K562 (cell line): ENCODE measurements at regions not wholly inside any gene's neighbourhood (a gene's known extent, or its start where the extent isn't known, plus 50 kb on each side); places are given as distances from the start of the nearest gene placed in this dataset.
"Not testable (repeated sequence)": the region's sequence is repeated elsewhere in the genome, so short reads cannot be mapped to it uniquely, and the experiment has no call there.

Experiments
- ATAC-seq: fragments of 200-7000 bp; cut with Tn5 transposase; 3 replicates; pipeline ENCODE4 v1.9.1; 2020; ENCODE audit warnings: moderate library complexity
- BruUV-seq: library from RNA; stranded (reverse); fragments of 400-500 nt; replicated peaks from 2 replicates; lab custom pipeline; 2021; lab: Mats Ljungman, UMichigan
- CTCF ChIA-PET: fragments of 300-600 bp; formaldehyde crosslinking; extraction: SDS; loops from one replicate; lab custom pipeline; 2021; ENCODE audit warnings: low intra/inter-chr PET ratio; lab: Yijun Ruan, JAX
- POLR2A ChIA-PET: fragments of 300-600, 350-650 bp; sonication (Branson Sonifier 250); formaldehyde crosslinking; extraction: SDS; loops from one replicate; lab custom pipeline; 2021; ENCODE audit warnings: antibody characterized with exemption, inconsistent platforms; lab: Yijun Ruan, JAX
- DNase-seq, 4 experiments: peaks; one replicate each; pipeline versions ENCODE4 v3.0.0 to v3.0.0-alpha.2; 2011 to 2018; ENCODE audit warnings: low spot score in 3 of 4, mixed read lengths in 3 of 4; ENCODE audit errors: extremely low read depth in 1 of 4
- FAIRE-seq: peaks from 2 replicates; lab custom pipeline; 2011; peaks lifted over from hg19 to GRCh38; lab: Jason Lieb, UNC
- H2AFZ ChIP-seq: 2 replicates; pipeline ENCODE4 v1.6.0; 2011; ENCODE audit warnings: low read depth, low read length, control low read depth, inconsistent platforms
- H3K27ac ChIP-seq: fragments of 200-600 bp; 3 replicates; pipeline ENCODE4 v1.8.0; 2011; ENCODE audit warnings: low read depth, mild to moderate bottlenecking, control low read depth, inconsistent platforms, low read length, moderate library complexity, mixed read lengths; ENCODE audit errors: extremely low read depth
- H3K27me3 ChIP-seq, 2 experiments: fragments of 300-600 bp in 1 of 2; 2 replicates in 1 of 2; 3 replicates in 1 of 2; pipeline versions ENCODE4 v1.6.0 to v1.8.0; 2011; ENCODE audit warnings: inconsistent platforms in 2 of 2, low read length in 2 of 2, mild to moderate bottlenecking in 1 of 2, mixed read lengths in 1 of 2, moderate library complexity in 1 of 2; ENCODE audit not compliant: control insufficient read depth in 2 of 2, insufficient read depth in 2 of 2
- H3K36me3 ChIP-seq: fragments of 300-600 bp; 3 replicates; pipeline ENCODE4 v1.8.0; 2011; ENCODE audit warnings: mild to moderate bottlenecking, low read length, inconsistent platforms; ENCODE audit not compliant: control insufficient read depth, insufficient read depth
- H3K4me1 ChIP-seq, 2 experiments: fragments of 200-600 bp in 1 of 2; replicated peaks in 1 of 2; 2 replicates in 1 of 2; 3 replicates in 1 of 2; pipeline versions ENCODE4 v1.5.1 to v1.8.0; 2011; ENCODE audit warnings: inconsistent platforms in 2 of 2, low read length in 2 of 2, mild to moderate bottlenecking in 1 of 2, mixed read lengths in 1 of 2, moderate library complexity in 1 of 2; ENCODE audit not compliant: control insufficient read depth in 2 of 2, insufficient read depth in 2 of 2
- H3K4me2 ChIP-seq: 2 replicates; pipeline ENCODE4 v1.6.1; 2011; ENCODE audit warnings: low read length, control low read depth, inconsistent platforms, mixed read lengths; ENCODE audit not compliant: insufficient read depth
- H3K4me3 ChIP-seq: fragments of 200-600 bp; sonication (generic), shearing (Covaris generic); 2 replicates; pipeline ENCODE4 v1.5.1; 2016; ENCODE audit warnings: control low read depth, inconsistent platforms
- H3K79me2 ChIP-seq: fragments of 200-600 bp; 3 replicates; pipeline ENCODE4 v1.8.0; 2011; ENCODE audit warnings: low read length, inconsistent platforms; ENCODE audit not compliant: control insufficient read depth, insufficient read depth
- H3K9ac ChIP-seq, 2 experiments: 2 replicates each; pipeline versions ENCODE4 v1.6.0 to v1.6.1; 2011; ENCODE audit warnings: low read depth in 2 of 2, low read length in 2 of 2, control low read depth in 1 of 2, inconsistent platforms in 1 of 2, mild to moderate bottlenecking in 1 of 2, mixed read lengths in 1 of 2; ENCODE audit not compliant: insufficient read depth in 1 of 2
- H3K9me1 ChIP-seq: one replicate; pipeline ENCODE4 v1.6.0; 2011; ENCODE audit warnings: inconsistent platforms, mild to moderate bottlenecking, low read length, moderate library complexity; ENCODE audit not compliant: control insufficient read depth, insufficient read depth
- H3K9me3 ChIP-seq: replicated peaks from 2 replicates; pipeline ENCODE4 v1.5.1; 2011; ENCODE audit warnings: low read depth, low read length, inconsistent platforms; ENCODE audit not compliant: control insufficient read depth, insufficient read depth
- H4K20me1 ChIP-seq: replicated peaks from 2 replicates; pipeline ENCODE4 v1.6.1; 2011; ENCODE audit warnings: low read length, inconsistent platforms, mixed read lengths; ENCODE audit not compliant: control insufficient read depth, insufficient read depth
- WGBS: fragments of 100-300 bp; shearing (Covaris generic); methylation state at CpG from one replicate; pipeline ENCODE4 v1.1.6; 2016; ENCODE audit warnings: low coverage, mixed read lengths; ENCODE audit not compliant: insufficient coverage; ENCODE audit errors: missing lambda C conversion rate; 5-methylcytosine and 5-hydroxymethylcytosine counted together
- in situ Hi-C: fragments of 300-500 bp; cut with MboI; formaldehyde crosslinking; loops from 4 replicates; pipeline ENCODE4 v1.15.0; 2018; ENCODE audit warnings: inconsistent platforms, mixed read lengths
- intact Hi-C: fragments of 100-400 bp; cut with micrococcal nuclease; formaldehyde crosslinking; loops from 2 replicates; pipeline ENCODE4 v1.14.2; 2022
- TF ChIP-seq, protein P1 (sequence below), 3 experiments: IDR thresholded peaks in 2 of 3; conservative IDR thresholded peaks in 1 of 3; 2 replicates each; pipeline ENCODE4 v1.5.1; 2011 to 2012; ENCODE audit warnings: low read length in 3 of 3, mild to moderate bottlenecking in 3 of 3, control low read depth in 2 of 3, improper control_type of control experiment in 1 of 3, inconsistent platforms in 1 of 3, low read depth in 1 of 3, mixed read lengths in 1 of 3, moderate library complexity in 1 of 3; ENCODE audit not compliant: insufficient read depth in 2 of 3

- ATAC-seq, POLR2A ChIA-PET, H3K9me1 ChIP-seq, FAIRE-seq, H2AFZ ChIP-seq, H3K27ac ChIP-seq, H3K36me3 ChIP-seq, CTCF ChIA-PET, H3K9ac ChIP-seq, intact Hi-C loops, H3K9me3 ChIP-seq, H3K4me1 ChIP-seq, H4K20me1 ChIP-seq, DNase-seq, H3K27me3 ChIP-seq, H3K79me2 ChIP-seq, BruUV-seq, H3K4me3 ChIP-seq: not testable (repeated sequence)
- H3K4me2 ChIP-seq = peak overlapping the region; percentile 37; the same call in 1 of the 2 replicates
- TF ChIP-seq, protein P1, sequence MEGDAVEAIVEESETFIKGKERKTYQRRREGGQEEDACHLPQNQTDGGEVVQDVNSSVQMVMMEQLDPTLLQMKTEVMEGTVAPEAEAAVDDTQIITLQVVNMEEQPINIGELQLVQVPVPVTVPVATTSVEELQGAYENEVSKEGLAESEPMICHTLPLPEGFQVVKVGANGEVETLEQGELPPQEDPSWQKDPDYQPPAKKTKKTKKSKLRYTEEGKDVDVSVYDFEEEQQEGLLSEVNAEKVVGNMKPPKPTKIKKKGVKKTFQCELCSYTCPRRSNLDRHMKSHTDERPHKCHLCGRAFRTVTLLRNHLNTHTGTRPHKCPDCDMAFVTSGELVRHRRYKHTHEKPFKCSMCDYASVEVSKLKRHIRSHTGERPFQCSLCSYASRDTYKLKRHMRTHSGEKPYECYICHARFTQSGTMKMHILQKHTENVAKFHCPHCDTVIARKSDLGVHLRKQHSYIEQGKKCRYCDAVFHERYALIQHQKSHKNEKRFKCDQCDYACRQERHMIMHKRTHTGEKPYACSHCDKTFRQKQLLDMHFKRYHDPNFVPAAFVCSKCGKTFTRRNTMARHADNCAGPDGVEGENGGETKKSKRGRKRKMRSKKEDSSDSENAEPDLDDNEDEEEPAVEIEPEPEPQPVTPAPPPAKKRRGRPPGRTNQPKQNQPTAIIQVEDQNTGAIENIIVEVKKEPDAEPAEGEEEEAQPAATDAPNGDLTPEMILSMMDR (IDR thresholded peaks at IDR 0.05 in 2 of 3, conservative IDR thresholded peaks at IDR 0.05 in 1 of 3; ENCODE audit: insufficient read depth in 2 of 3, low read depth in 1 of 3, low read length in 3 of 3) = peak; percentile 20 to 40 (median 34); a peak in 4 of 6 replicates
- in situ Hi-C loops = loop anchor here (25.0 kb wide), 1 partner anchor 381 kb away; no protein-coding TSS in a partner anchor
- WGBS = 71% methylated on average over 1 of the region's 2 CpGs
Measured at GRCh38 chr13:24968416-24968815, 127.5 kb upstream of the PABPC3 start.

- ATAC-seq, DNase-seq, H3K4me3 ChIP-seq, H3K9me1 ChIP-seq, H3K27me3 ChIP-seq, H3K4me2 ChIP-seq, H4K20me1 ChIP-seq, POLR2A ChIA-PET, H3K36me3 ChIP-seq, H3K27ac ChIP-seq, H3K9ac ChIP-seq, H2AFZ ChIP-seq, intact Hi-C loops, BruUV-seq, FAIRE-seq, H3K4me1 ChIP-seq, H3K79me2 ChIP-seq, H3K9me3 ChIP-seq, CTCF ChIA-PET: not testable (repeated sequence)
- WGBS = no CpG with 5 or more reads among the region's 9 CpGs
- in situ Hi-C loops = loop anchor here (25.0 kb wide), 1 partner anchor 386 kb away; no protein-coding TSS in a partner anchor
Measured at GRCh38 chr13:24973102-24973501, 122.8 kb upstream of the PABPC3 start.

DNA sequence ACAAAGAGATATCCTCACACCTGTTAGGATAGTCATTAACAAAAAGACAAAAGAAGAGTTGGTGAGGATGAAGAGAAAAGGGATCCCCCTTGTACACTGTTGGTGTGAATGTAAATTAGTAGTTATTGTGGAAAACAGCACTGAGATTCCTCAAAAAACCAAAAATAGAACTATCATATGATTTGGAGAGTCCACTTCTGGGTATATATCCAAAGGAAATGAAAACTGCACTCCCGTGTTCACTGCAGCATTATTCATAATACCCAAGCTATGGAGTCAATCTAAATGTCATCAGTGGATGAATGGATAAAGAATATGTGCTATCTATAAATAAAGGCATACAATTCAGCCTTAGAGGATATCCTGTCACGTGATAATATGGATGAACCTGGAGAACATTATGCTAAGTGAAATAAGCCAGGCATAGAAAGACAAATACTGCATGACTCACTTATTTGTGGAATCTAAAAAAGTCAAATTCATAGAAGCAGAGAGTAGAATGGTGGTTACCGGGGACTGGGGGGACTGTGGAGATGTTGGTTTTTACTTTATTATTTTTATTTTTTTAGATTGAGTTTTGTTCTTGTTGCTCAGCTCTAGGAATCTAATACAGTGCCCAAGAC is 114.6 kb upstream of the PABPC3 start:
- H3K4me3 ChIP-seq, H4K20me1 ChIP-seq, POLR2A ChIA-PET, FAIRE-seq, CTCF ChIA-PET, H3K9me1 ChIP-seq, H3K36me3 ChIP-seq, DNase-seq, H3K27ac ChIP-seq, ATAC-seq, H3K9ac ChIP-seq, H2AFZ ChIP-seq, BruUV-seq, H3K79me2 ChIP-seq, H3K9me3 ChIP-seq, H3K4me1 ChIP-seq, intact Hi-C loops, H3K4me2 ChIP-seq: not testable (repeated sequence)
- peaks cover 4 to 22% of the 10 kb centered on the region in 2 experiments; a peak in 3 of 5 replicates for H3K27me3 ChIP-seq
- WGBS = 10% methylated on average over 1 of the region's 3 CpGs
- in situ Hi-C loops = loop anchor here (25.0 kb wide), 1 partner anchor 244 kb away; no protein-coding TSS in a partner anchor
